Hepatocyte (in vitro differentiated cells): ENCODE measurements at regions not wholly inside any gene's neighbourhood (a gene's known extent, or its start where the extent isn't known, plus 50 kb on each side); places are given as distances from the start of the nearest gene placed in this dataset.

Source experiments
- EZH2 ChIP-seq: fragments of 200-600 bp; sonication (generic); IDR thresholded peaks from 2 replicates; pipeline ENCODE4 v1.6.1; 2016; ENCODE audit warnings: antibody characterized with exemption, mild to moderate bottlenecking, borderline replicate concordance
- TF ChIP-seq, protein P1 (sequence below): fragments of 200-600 bp; sonication (generic); IDR thresholded peaks from 2 replicates; pipeline ENCODE4 v1.5.1; 2016; ENCODE audit warnings: antibody characterized with exemption, mild to moderate bottlenecking; ENCODE audit not compliant: poor library complexity

DNA sequence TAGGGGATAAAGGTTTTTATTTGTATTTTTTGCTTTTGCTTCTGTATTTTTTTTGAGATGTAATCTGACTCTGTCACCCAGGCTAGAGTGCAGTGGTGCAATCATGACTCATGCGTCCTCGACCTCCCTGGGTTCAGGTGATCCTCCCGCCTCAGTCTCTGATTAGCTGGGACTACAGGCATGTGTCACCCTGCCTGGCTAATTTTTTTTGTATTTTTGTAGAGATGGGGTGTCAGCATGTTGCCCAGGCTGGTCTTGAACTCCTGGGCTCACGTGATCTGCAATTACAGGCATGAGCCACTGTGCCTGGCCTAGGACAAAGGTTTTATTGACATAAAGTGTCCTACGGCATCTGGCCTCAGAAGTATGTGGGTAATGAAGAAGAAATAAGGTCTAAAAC is 297.1 kb upstream of the C9orf72 start:
- TF ChIP-seq, protein P1, sequence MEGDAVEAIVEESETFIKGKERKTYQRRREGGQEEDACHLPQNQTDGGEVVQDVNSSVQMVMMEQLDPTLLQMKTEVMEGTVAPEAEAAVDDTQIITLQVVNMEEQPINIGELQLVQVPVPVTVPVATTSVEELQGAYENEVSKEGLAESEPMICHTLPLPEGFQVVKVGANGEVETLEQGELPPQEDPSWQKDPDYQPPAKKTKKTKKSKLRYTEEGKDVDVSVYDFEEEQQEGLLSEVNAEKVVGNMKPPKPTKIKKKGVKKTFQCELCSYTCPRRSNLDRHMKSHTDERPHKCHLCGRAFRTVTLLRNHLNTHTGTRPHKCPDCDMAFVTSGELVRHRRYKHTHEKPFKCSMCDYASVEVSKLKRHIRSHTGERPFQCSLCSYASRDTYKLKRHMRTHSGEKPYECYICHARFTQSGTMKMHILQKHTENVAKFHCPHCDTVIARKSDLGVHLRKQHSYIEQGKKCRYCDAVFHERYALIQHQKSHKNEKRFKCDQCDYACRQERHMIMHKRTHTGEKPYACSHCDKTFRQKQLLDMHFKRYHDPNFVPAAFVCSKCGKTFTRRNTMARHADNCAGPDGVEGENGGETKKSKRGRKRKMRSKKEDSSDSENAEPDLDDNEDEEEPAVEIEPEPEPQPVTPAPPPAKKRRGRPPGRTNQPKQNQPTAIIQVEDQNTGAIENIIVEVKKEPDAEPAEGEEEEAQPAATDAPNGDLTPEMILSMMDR: no peak
- TF ChIP-seq EZH2: no peak
